ENCODE measurements at regions not wholly inside any gene's neighbourhood (a gene's known extent, or its start where the extent isn't known, plus 50 kb on each side); places are given as distances from the start of the nearest gene placed in this dataset.

GRCh38 chr1:17929224-17929623 lies 174.1 kb downstream of the ACTL8 start:
- CTCF ChIA-PET: no interaction called here
- Mint-ChIP-seq H3K9me3 (peaks cover 5% of the 10 kb centered on the region), H3K27ac (no peak overlapping the region)

GRCh38 chr1:17930635-17931034 lies 175.5 kb downstream of the ACTL8 start:
- no peak for TF ChIP-seq CTCF (IDR thresholded peaks at IDR 0.05)
- no peak overlapping the region for H3K27ac Mint-ChIP-seq
- ATAC-seq (ENCODE audit: low read depth) (no peak), DNase-seq (no peak)
- H3K9me3 Mint-ChIP-seq: peaks cover 5% of the 10 kb centered on the region
- ChIA-PET POLR2A (no interaction called here), CTCF (no interaction called here)
- H3K4me1 Mint-ChIP-seq: no peaks in the 10 kb centered on the region
- intact Hi-C loops (cut with micrococcal nuclease): no loop called here
- no peak overlapping the region for H3K4me3 Mint-ChIP-seq
- H3K36me3 Mint-ChIP-seq (ENCODE audit: low read depth): no peaks in the 10 kb centered on the region
- peaks cover 17% of the 10 kb centered on the region for H3K27me3 Mint-ChIP-seq

More at GRCh38 chr1:17929224-17929623, 174.1 kb downstream of the ACTL8 start:
- Mint-ChIP-seq H3K27me3 (peaks cover 14% of the 10 kb centered on the region), H3K4me3 (no peak overlapping the region), H3K4me1 (no peaks in the 10 kb centered on the region), H3K36me3 (ENCODE audit: low read depth) (no peaks in the 10 kb centered on the region)
- DNase-seq: no peak
- POLR2A ChIA-PET: no interaction called here
- intact Hi-C loops (cut with micrococcal nuclease): no loop called here
- no peak for TF ChIP-seq CTCF (IDR thresholded peaks at IDR 0.05)
- ATAC-seq (ENCODE audit: low read depth): no peak

GRCh38 chr1:17932164-17932563 lies 175.4 kb upstream of the IGSF21 start:
- no peak for TF ChIP-seq CTCF (IDR thresholded peaks at IDR 0.05)
- Mint-ChIP-seq H3K27me3 (peaks cover 10% of the 10 kb centered on the region), H3K4me3 (no peak overlapping the region), H3K9me3 (peaks cover 5% of the 10 kb centered on the region), H3K27ac (no peak overlapping the region), H3K4me1 (no peaks in the 10 kb centered on the region), H3K36me3 (ENCODE audit: low read depth) (no peaks in the 10 kb centered on the region)
- intact Hi-C loops (cut with micrococcal nuclease): no loop called here
- DNase-seq (no peak), ATAC-seq (ENCODE audit: low read depth) (no peak)
- ChIA-PET CTCF (no interaction called here), POLR2A (no interaction called here)

- intact Hi-C loops (cut with micrococcal nuclease): no loop called here
- Mint-ChIP-seq H3K4me1 (no peaks in the 10 kb centered on the region), H3K27ac (no peak overlapping the region), H3K9me3 (peaks cover 5% of the 10 kb centered on the region), H3K27me3 (peaks cover 10% of the 10 kb centered on the region), H3K4me3 (no peak overlapping the region), H3K36me3 (ENCODE audit: low read depth) (no peaks in the 10 kb centered on the region)
- ChIA-PET POLR2A (no interaction called here), CTCF (no interaction called here)
- no peak for TF ChIP-seq CTCF (IDR thresholded peaks at IDR 0.05)
- no peak for DNase-seq
- ATAC-seq (ENCODE audit: low read depth): no peak
These were observed 174.1 kb upstream of the IGSF21 start for GRCh38 chr1:17933501-17933900.

- H3K27ac Mint-ChIP-seq: no peak overlapping the region
- ChIA-PET CTCF (no interaction called here), POLR2A (no interaction called here)
- DNase-seq (no peak), ATAC-seq (ENCODE audit: low read depth) (no peak)
- no peak for TF ChIP-seq CTCF (IDR thresholded peaks at IDR 0.05)
- peaks cover 5% of the 10 kb centered on the region for H3K9me3 Mint-ChIP-seq
- H3K4me3 Mint-ChIP-seq: no peak overlapping the region
- peaks cover 10% of the 10 kb centered on the region for H3K27me3 Mint-ChIP-seq
- no peaks in the 10 kb centered on the region for H3K36me3 Mint-ChIP-seq (ENCODE audit: low read depth)
- intact Hi-C loops (cut with micrococcal nuclease): no loop called here
- no peaks in the 10 kb centered on the region for H3K4me1 Mint-ChIP-seq
These were observed 173.6 kb upstream of the IGSF21 start for GRCh38 chr1:17933971-17934370.
